ENCODE measurements at regions not wholly inside any gene's neighbourhood (a gene's known extent, or its start where the extent isn't known, plus 50 kb on each side); places are given as distances from the start of the nearest gene placed in this dataset.
"Not testable (repeated sequence)": the region's sequence is repeated elsewhere in the genome, so short reads cannot be mapped to it uniquely, and the experiment has no call there.

DNA sequence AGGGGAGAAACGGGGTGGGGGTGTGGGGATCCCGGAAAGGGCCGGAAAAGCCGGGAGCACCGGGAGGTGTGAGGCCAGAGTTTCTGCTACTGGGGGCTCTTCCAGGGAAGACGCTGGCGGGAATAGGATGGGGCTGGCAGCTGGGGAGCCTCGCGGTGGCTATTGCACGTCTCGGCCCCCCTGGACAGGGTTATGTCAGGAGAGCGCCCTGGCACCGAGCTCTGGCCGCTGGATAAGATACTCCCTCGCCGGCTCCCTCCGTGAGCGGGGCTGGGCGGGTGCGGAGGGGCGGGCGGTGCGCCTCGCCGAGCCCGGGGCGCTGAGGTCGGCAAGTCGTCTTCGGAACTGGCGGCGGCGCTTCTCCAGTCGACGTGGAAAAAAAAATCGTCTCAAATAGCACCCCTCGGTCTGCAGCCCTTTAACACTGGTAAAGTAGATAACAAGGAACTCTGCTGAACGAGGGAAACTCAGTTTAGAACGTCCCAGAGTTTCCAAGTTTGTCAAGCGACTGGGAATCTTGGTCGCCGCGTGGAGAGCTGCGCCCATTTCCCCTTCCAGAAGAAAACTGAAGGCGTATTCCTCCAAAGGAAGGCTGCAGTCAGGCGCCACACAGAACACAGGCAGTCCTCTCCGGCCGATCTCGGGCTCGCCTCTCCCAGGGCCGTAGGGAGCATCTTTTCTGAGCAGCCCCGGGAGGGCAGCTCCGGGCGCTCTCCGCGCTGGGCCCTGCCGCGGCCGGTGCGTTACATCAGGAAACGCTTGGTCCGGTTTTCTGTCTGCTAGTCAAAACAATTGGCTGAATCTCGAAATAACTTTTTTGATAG lies 115.1 kb downstream of the KCNRG start:
- DNase-seq (ENCODE audit: low read depth in 2 of 2), result no peak

DNA sequence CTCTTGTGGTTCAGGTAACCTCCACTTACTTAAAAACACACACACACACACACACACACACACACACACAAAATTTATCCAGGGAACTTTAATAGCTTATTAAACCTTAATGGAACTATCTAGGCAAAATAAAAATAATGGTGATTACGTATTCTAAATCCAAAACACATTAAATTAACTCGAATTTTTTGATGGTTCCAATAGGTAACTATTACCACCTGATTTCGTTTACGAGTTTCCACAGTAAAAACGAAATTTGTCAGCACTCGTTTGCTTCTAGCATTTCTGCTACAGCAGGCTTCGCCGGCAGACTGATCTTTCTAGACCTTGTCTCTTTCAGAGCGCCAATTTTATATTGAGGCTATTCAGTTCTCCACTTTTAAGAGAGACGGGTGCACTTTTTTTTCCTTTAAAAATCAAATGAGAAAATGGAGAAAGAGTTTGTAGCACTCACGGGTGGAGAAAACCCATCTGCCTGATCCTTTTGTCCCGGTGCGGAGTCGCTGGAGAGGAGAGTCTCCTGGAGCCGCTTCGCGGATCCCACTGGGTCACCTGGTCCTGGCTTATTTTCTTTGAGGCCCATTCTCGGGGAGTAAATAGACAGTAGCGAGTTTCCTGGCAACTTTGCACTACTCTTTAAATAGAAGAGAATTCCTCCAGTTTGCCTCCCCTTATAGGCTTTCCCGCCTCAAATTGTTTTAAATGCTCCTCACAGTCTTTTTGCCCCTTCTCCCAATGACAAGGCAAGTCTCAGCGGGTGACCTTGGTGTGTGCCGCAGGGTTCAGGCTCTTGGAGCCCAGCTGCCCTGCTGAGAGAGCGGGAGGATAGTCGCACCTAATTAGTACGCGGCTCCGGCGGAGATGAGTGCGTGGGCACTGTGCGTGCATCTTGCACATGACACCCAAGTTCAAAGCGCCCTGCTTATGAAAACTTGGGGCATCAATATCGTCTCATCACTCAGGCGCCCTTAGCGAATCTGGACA lies 117.0 kb downstream of the KCNRG start:
- DNase-seq (ENCODE audit: low read depth in 2 of 2), result no peak

DNA sequence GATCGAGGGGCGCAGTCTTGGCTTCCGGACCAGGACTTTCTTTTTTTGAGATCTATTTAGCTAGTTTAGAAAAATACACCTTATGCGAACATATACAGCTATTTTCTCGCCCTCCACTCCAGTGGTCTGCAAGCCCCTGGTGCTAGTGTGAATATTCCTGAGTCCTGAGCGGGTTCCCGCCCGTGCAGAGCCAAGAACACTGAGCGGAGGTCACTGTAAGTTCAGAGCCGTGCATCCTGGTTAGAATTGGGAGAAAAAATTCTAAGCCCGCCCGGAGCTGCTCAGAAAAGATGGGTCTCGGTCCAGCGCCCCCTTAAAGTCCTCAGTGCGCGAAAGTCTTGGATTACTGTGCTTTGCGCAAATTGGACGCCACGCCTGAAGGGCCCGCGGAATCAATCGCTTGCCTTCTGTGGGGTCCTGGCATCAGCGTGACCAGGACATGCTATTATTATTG lies 117.7 kb downstream of the KCNRG start:
- DNase-seq (ENCODE audit: low read depth in 2 of 2), result no peak

DNA sequence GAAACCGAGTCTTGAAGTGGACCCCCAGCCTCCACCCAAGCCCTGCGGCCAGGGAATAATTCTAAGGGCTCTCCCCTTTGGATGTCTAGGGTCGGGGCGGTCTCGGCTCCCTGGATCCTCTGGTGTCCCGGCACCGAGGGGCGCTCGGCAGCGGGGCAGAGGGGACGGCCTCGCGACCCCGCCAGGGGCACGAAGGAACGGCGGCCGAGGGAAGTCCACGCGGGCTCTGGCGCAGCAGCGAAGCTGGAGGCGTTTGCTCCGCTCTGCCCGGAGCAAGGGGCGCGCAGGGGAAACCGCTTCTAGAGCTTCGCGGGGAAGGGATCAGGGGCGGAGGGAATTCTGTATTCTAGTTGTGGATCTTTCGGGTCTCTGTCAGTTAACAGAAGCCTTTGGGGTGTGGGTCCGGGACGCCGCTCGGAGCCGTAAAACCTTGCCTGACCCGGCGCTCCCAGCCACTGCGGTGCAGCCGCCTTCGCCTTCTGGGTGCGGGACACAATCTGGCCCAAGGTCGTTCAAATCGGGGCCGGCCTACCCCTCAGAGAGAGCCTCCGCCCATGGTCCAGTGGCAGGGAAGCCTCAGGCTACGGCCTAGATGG lies 118.2 kb downstream of the KCNRG start:
- DNase-seq (ENCODE audit: low read depth in 2 of 2), result no peak

DNA sequence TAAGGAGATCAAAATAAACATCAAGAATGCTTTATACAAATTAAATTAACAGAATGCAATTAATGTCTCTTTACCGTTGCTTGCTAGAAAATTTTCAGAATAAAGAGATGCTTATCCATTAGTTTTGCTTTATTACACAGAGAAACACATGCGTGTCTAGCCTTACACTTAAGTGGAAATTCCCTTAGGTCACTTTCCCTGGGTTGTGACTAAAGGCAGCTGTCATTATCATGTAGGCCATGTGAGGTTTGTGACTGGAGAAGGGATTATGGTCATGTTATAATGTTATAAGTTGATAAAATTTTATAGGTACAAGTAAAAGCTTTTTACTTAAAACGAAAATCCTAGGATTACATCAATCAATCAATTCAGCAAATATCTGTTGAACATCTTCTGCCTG lies 121.0 kb downstream of the KCNRG start:
- DNase-seq (ENCODE audit: low read depth in 2 of 2), result no peak

DNA sequence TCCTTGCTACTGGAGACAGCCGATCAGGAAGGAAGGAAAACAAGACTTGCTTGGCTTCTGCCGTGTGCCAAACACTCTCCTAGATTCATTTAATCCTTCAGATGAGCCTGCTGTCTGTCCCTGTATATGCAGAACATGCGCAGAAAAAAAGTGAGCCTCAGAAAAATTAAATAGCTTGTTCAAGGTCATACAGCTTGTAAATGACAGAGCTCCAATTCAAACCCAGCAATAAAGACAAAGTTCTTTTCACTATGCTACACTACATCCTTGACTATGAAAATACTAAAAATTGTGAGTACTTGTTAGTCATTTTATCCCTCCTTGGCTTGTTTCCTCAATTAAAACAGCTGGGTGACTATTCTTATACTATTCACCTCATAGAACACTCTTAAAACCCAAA lies 121.4 kb downstream of the KCNRG start:
- DNase-seq (ENCODE audit: low read depth in 2 of 2), result no peak

DNA sequence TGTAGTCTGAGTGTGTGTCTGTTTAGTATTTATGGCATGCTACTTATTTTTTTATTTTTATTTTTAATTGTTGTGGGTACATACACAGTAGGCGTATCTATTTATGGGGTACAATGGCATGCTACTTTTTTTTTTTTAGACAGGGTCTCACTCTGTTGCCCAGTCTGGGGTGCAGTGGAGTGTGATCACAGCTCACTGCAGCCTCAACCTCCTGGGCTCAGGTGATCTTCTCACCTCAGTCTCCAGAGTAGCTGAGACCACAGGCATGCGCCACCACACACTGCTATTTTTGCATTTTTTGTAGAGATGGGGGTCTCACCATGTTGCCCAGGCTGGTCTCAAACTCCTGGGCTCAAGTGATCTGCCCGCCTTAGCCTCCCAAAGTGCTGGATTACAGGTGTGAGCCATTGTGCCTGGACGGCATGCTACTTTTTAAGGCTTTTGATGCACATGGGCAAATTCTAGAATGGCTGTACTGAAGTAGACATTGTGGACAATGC lies 124.2 kb downstream of the KCNRG start:
- not testable (repeated sequence) for DNase-seq (ENCODE audit: low read depth in 2 of 2)

DNA sequence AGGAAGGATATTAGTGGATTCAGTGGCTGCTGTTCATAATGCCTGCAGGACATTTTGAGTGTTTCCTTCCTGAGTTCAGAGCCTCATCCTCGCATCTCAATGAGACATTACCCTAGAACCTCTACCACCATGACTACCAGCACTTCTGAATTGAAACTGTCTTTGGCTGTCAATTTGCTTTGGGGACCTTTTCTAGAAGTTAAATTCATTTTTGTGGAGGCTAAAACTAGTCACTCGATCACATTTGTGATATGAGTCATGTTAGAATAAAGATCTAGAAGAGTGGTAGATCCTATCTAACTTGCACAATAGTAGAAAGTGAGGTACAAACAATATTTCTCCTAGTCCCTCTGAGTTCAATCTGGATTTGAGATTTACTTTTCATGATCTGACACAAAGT lies 124.9 kb downstream of the KCNRG start:
- DNase-seq (ENCODE audit: low read depth in 2 of 2), result no peak

DNA sequence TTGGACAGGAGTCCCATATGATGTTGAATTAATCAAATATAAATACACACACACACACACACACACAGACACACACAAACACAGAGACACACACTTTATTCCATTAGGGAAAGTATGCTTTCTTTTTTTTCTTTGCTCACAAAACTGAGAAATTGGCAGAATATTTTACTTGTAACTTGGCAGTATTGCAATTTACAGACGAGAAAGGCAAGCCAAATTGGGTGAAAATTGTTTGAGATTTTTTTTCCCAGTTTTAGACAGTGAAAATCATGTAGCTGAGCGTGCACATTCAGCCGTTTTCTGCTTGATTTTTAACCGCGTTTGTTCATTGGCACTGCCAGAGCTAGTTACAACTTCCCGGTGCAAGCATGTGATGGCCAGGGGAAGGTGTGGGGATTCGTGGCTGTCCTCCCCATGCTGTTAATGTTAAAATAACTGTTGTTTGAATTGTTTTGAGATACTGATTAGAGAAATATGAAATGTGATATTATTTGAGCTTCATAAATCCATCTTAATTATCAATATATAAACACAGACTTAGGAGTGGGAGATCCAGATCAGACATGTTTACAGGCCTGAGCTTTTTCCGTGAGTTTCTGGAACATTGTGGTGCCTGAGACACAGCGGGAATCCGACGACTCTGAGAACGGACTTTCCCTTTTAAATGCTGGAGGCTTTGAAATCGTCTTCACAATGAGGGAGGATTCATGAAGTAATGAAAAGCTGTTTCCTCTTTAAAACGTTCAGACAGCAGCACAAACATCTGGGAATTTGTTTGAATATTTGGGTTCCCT lies 125.5 kb downstream of the KCNRG start:
- no peak for DNase-seq (ENCODE audit: low read depth in 2 of 2)

DNA sequence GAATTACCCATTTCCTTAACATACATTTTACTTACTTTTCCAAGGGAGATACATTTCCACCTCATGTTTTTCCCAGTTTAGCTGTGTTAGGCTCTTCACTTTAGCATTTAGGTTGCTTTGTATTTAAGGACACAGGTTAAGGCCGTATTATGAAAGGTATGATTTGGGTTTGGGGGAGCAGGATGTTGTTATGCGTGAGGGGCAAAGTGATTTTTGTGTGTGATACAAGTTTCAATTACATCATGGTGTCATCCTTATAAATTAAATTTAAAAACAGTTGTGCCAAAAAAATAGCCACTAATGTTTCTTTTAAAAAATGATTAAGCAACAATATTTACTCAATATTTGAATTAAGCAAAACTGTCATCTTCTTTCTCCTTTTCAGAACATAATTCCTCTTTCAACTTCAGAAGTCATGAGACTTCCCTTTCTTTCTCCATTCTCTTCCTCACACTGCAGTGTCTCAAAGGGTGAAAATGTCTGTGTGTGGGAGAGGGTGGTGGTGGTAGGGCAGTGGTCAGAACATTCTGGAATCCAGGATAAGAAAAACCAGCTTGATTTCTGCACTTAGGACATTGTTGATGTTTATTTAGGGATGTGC lies 126.2 kb downstream of the KCNRG start:
- DNase-seq (ENCODE audit: low read depth in 2 of 2), result no peak

DNA sequence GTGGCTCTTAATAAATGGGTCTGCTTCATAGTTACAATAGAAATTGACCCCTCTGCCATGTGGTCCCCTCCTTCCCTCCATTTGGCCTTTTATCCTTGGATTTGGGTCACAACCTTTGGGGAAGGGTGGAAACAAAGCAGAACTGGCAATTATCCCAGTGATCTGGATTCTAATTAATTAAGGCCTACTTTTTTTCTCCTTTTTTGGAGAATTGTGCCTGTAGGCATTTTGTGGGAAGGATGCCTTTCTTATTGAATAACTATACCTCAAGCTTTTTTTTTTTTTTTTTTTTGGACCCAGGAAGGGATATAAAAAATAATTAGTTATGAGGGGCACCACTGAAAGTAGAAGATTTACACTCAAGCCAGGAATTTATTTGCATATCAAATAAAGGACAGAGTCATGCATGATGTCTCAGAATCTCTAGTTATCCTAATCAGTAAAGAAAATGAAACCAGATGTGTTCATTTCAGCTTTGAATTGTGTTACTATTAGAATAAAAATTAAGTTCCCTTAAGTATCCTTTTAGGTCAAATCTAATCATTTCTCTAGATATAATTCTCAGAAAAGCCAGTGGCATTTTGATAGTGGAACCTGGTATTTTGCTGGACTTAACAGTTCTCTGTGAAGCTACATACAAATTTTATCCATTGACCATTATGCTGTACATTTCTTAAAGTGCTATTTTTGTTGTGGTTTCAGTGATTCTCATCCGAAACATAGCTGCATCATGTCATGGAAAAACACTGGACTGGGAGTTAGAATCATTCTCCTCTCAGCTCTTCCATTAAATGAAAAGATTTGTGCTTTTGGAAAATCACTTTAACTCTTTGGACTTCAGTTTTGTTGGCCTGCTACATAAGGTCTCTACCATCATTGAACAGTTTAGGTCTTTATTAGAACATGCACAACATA lies 129.3 kb downstream of the KCNRG start:
- DNase-seq (ENCODE audit: low read depth in 2 of 2), result no peak

DNA sequence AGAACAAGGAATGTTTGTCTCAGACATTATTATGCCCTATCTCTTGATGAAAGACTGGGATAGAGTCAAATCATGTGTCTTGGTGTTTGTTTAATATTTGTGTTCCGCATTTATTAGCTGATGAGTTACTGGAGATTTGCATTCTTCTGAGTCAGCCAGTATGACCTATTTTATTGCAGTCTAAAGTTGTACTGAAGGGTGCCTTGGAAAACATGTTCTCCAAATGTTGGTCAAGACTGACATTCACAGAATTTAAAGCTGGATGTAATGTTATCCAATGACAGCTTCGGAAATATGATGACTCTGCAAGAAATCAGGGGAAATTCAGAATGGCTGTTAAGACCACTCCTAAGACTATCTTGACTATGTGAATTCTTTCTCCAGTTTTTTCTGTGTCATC lies 134.0 kb downstream of the KCNRG start:
- no peak for DNase-seq (ENCODE audit: low read depth in 2 of 2)

DNA sequence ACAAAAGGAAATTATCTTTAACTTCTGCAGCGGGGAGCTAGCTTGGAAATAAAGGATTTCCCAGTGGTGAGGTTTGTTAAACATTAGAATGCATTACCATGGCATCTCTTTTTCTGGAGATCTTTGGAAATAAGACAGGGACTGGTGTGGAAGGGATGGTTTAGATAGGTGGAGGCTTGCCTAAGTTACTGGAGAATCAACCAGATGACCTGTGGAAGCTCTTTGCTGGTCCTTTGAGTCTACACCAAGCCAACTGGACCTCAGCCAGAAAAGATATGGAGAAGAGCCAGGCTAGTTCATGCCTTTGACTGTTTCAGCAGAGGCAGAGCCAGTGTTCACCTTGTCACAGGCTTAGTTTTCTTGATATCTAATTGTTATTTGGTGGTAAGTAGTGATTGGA lies 134.7 kb downstream of the KCNRG start:
- no peak for DNase-seq (ENCODE audit: low read depth in 2 of 2)

DNA sequence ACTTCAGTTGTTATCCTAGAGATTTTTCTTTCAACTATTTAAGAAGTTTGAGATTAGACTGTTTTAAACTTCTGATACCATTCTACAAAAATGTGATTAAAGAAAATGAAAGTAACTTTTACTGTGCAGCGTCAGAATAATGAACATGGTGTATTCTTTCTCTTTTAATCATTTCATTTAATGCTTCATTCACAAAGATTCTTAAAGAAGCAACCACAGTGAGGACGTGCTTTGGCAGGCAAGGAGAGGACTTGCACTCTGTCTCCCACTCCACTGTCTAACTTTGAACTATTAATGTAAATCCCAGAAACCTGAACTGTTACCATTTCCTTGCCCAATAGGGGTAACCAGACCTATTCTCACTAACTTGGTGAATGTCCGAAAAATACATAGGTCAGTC lies 137.0 kb downstream of the KCNRG start:
- DNase-seq (ENCODE audit: low read depth in 2 of 2), result no peak

DNA sequence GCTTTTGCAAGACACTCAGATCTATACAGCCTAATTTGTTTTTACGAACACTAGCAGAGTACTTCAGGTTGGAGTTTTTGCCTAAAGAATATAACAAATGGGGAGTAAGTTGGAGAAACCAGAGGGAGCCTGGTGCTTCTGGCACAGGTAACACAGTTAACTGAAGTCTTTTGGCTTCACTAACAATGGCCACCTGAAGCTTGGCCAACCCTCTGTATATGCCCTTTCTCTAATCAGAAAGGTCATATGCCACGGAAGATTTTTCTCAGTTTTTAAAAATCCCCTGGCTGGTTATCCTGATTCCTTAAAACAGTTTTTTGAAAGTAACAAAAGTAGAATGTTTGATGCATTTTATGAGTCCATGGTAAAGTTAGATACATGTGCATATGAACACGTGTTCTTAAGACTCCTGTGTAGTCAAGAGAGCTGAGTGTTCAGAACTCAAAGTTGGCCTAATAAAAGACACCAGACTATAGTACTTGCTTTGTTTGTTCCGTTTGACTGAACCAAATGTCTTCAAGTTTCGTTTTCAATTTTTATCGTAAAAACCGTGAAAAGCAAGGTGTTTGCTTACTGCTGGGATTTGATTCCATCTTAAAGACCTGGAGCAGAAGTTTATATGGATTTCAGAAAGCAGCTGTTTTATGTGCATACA lies 137.5 kb downstream of the KCNRG start:
- DNase-seq (ENCODE audit: low read depth in 2 of 2), result no peak

DNA sequence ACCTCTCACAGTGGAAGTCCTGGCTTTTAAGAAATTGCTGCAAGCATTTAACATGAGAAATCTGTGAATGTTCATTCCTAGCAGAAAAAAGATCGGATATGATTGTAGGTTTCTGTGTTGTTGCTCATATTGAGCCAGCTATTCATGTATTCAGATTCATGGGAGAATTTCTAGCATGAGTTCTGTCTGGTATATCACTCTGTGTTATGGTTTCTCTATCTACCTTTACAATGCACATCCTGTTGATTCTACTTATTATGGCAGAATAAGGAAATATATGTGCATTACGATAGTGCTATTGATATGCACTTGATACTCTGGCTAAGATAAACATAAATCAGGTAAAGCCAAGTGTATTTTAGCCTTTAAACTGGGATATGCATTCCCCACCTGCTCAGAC lies 138.2 kb downstream of the KCNRG start:
- no peak for DNase-seq (ENCODE audit: low read depth in 2 of 2)

DNA sequence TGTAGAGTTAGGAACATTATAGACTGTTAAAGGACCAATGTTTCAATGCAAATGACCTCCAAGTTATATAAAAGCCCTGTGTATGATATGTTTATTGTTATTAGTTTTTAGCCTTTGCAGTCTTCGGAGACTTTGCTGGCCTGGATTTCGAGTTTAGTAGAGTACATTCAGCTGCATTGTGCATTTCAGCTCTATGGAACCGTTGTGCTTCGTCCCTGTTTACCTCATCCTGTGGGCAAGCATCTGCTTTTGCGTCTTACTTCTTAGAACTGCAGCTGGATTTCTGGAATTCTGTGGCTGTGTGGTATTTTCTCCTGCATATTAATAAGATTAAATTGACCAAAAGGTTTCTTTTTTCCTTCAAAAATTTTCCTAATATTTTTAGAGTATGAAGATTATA lies 138.6 kb downstream of the KCNRG start:
- DNase-seq (ENCODE audit: low read depth in 2 of 2), result no peak

DNA sequence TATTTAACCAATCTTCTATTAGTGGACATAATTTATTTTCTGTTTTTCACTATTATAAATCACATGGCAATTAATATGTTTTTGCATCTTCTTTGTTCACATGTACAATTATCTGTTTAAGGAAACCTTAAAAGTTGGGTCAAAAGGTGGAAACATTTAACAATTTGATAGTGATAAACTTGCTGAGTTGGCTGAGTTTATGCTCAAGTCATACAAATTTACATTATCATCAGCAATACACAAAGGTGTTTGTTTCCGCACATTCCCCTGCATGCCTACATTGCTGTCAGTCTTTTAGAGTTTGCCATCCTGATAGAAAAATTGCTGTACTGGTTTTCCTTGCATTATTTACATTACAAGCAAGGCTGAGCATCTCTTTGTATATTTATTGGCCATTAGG lies 139.5 kb downstream of the KCNRG start:
- DNase-seq (ENCODE audit: low read depth in 2 of 2), result no peak

DNA sequence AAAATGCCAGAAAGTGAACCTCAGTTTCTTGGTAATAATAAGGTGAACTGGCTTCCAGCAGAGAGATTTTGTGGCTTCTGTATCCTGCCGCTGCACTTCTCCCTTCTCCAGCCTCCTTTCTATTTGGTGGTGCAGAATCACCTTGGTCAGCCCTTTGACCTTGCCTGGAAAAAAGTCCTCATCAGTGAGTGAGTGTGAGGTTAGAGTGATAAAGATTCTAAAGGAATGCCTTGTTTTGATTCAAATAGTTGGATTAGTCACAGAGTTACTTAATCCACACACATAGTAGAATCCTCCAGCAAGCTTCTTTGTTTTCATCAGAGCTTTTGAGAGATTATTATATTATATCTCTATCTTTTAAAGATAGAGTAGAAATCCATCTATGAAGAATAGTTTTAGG lies 140.9 kb downstream of the KCNRG start:
- no peak for DNase-seq (ENCODE audit: low read depth in 2 of 2)
